HG03354 (cell line): ENCODE measurements at regions not wholly inside any gene's neighbourhood (a gene's known extent, or its start where the extent isn't known, plus 50 kb on each side); places are given as distances from the start of the nearest gene placed in this dataset.
A peak's percentile ranks its signal among the peaks of the same experiment; 100 is the strongest.

Source experiments
- ATAC-seq: cut with Tn5 transposase; IDR thresholded peaks from one replicate; pipeline ENCODE4 v1.9.1; 2021; ENCODE audit warnings: mild to moderate bottlenecking; ENCODE audit not compliant: unreplicated experiment, poor library complexity, severe bottlenecking

DNA sequence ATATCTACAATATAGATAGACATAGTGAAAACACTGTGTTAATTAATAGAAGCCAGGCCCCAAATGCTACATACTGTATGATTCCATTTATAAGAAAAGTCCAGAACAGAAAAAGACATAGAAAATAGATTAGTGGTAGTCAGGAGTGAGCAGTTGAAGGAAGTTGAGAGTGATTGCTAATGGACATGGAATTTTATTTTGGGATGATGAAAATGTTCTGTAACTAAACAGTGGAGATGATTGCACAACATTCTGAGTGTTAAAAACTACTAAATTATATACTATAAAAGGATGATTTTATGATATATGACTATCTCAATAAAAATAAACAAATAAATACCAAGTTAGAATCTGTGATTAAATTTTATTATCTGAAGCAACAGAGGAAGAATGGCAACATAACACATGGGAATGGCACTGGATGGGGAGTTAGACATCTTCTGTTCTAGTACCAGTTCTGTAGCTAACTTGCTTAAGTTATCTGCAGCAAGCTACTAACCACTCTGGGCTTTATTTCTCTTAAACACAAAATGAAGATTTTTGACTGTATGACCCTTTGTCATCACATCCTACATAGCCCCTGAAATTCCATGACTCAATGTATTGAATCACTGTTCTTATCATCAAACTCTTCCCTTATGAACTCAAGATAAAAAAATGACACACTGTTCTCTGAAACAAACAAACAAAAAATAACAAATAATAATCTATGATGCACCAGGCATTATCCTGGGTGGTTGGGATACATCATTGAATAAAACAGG is 612.7 kb downstream of the TBL1XR1 start:
- ATAC-seq = no peak

DNA sequence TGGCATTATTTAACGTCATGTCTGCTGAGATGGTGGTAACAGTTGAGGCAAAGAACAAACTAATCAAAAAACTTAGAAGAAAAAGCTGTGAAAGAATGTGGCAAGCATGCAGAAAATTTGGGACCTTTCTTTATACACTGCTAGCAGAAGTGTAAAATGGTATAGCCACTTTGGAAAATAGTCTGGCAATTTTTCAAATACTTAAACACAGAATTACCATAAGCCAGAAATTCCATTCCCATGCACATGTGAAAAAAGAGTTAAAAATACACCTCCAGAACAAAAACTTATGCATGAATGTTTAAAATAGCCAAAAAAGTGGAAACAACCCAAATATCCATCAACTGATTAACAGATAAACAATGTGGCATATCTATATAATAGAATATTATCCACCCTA is 613.3 kb downstream of the TBL1XR1 start:
- ATAC-seq = no peak

GRCh38 chr3:176581589-176581988 is 615.7 kb downstream of the TBL1XR1 start:
- ATAC-seq = no peak

GRCh38 chr3:176579711-176580185 is 617.5 kb downstream of the TBL1XR1 start:
- ATAC-seq = peak; percentile 80

- no peak for ATAC-seq
Observed at GRCh38 chr3:176578316-176578715, 619.0 kb downstream of the TBL1XR1 start.

DNA sequence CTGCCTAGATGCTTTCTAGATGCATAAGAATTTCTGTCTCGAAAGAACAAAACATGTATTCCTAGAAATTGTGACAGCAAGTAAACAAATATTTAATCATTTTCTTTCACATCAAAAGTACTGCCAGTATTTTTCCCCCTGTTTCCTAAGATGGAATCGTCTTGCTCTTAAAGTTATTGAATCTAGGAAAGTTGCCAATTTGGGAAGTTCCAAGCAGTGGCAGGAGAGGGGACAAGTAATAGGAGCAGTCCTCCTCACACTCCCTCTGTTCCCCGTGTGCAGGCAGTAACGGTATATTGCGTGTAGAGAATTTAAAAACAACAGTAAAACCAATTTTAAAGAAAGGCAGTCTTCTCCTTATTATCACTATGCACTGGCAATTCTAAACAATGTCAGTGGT is 619.8 kb downstream of the TBL1XR1 start:
- ATAC-seq = no peak

- ATAC-seq = no peak
Observed at GRCh38 chr3:176574786-176575185, 622.5 kb downstream of the TBL1XR1 start.

DNA sequence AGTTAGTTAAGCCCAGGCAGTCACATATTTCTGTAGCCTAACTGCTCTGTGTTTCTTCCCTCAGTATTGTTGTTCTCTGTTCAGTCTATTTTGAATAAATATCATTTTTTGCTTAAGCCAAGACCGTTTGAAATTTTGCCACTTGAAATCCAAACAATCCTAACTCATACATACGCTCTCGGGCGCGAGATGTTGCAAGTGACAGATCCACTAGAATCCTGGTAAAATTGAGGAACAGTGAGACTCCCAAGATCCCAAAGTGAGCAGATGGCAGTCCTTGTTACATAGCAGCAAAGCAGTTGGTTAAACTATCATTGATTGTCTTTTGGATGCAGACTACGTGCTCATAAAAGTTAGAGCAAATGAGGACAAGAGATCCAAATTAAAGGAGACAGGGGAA is 625.4 kb downstream of the TBL1XR1 start:
- no peak for ATAC-seq

- no peak for ATAC-seq
Observed at GRCh38 chr3:176570992-176571391, 626.3 kb downstream of the TBL1XR1 start.

- ATAC-seq = no peak
Observed at GRCh38 chr3:176568189-176568588, 629.1 kb downstream of the TBL1XR1 start.

DNA sequence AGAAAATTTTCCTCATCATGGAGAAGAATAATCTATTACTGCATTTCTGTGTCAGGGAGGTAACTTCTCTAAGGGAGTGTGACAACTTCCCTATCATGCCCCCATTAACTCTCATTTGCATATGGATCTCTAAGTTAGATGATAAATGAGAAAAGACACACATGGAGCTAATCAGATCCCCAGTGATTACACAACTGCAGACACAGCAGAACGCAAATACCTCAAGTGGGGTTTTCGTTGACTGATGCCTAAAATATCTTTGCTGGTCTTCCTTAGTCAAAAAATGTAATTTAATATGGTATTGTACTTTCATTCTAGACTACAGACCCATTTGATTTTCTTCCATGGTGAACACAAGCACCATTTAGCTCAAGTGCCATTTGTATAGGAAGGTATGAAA is 630.5 kb downstream of the TBL1XR1 start:
- ATAC-seq = no peak

DNA sequence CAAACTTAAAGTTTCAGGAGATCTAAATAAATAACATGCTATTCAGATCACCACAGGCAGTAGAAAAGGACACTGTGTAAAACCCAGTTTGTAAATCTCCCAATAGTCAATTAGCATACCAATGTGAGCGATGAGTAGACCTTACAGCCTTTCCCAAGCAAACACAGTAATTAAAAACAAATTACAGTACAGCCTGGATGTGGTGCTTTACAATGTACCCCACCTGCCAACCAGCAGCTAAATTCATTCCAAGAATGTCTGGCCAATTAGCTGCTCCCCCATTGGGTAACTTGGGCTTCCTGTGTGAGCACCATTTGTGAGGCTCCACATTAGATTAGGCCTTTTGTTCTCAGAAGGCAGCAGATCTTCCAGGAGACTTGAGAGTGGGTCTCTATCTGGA is 635.0 kb downstream of the TBL1XR1 start:
- ATAC-seq = no peak

DNA sequence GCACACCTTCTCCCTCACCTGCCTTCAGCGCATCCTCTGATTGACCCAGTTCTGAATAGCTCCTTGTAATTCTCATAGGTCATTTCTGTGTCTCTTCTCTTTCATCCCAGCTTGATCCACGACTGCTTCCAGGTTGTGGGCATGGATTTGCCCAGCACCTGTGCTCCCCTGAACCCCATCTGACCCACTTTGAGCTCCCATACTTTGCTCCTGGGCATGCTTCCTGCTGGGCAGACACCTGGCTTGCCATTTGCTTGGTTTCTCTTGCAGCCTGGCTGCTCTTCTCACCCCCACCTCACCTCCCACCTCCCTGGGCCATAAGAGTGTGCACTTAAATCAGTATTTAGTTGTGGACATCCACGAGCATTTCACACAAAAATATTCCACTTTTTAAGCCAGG is 635.5 kb downstream of the TBL1XR1 start:
- no peak for ATAC-seq

- ATAC-seq = no peak
Observed at GRCh38 chr3:176554791-176555654, 642.3 kb downstream of the TBL1XR1 start.

DNA sequence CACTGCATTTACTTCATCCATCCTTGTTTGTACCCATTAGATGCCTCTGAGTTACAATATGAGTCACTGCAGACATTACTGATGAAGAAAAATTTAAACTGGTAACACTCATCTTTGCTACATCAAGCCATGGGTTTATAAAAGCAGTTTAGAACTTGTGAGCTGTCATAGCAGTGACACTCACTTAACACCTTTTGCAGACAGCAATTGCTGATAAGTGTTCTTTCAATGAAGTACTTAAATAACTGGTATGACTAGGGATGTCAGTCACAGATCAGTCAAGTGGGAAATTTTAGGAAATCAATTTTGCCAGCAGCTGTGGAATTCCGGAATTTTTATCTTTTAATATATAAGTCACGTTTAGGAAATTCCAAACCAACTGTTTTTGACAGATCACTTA is 643.0 kb downstream of the TBL1XR1 start:
- no peak for ATAC-seq

- no peak for ATAC-seq
Observed at GRCh38 chr3:176526942-176527341, 670.3 kb downstream of the TBL1XR1 start.

- no peak for ATAC-seq
Observed at GRCh38 chr3:176526225-176526624, 671.1 kb downstream of the TBL1XR1 start.

GRCh38 chr3:176523114-176523513 is 674.2 kb downstream of the TBL1XR1 start:
- no peak for ATAC-seq

DNA sequence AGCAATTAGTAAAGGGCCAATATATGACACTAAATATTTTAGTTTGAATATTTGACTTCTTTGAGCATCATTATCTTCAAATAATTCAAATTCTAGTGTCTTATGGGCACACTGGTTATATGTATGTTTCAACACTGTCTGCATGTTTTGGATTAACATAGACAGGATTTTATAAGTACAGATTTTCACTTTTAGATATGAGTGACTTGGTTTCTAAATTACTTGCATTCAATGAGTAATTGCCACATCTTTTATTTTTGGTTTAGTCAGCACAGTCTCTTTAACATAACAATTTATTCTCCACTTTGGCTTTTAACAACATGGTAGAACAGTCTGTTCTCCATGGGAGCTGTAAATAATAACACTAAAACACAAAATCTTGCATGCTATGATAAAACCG is 674.8 kb downstream of the TBL1XR1 start:
- no peak for ATAC-seq

DNA sequence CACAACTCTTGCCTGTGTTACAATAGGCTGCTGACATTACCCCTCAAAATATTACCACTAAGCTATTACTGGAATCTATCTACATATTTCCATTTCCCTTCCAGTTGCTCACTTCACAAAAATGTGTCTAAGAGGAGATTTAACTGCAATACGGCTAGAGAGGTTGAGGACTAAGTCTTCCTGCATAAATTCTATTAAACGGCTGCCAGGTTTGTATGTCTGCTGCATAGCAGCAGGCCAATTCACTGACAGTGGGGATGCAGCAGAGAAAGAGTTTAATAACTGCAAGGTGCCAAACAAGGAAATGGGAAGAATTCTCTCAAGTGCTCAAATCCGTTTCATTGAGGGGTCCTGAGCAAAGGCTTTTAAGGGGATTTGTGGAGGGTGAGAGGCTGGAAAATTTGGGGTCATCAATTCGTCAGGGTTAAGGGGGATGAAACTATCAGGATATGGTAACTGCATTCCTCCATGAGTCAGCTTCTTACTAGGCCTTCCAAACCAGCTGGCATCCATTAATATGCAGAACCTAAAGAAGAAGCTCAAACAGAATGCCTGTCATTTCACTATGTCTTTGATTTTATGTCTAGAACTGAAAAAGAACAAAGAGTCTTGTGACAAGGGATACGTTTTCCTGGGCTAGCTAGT is 675.6 kb downstream of the TBL1XR1 start:
- ATAC-seq = no peak
